Esophagus muscularis mucosa (tissue), 4 donors: ENCODE measurements at regions not wholly inside any gene's neighbourhood (a gene's known extent, or its start where the extent isn't known, plus 50 kb on each side); places are given as distances from the start of the nearest gene placed in this dataset.

Experiments
- DNase-seq: peaks from one replicate; pipeline ENCODE4 v3.0.0-alpha.2; 2017; ENCODE audit errors: extremely low spot score
- H3K27ac ChIP-seq, 4 donors: fragments of 200-600 bp; sonication (generic); replicated peaks in 1 of 4; 1 replicate in 3 of 4; 2 replicates in 1 of 4; pipeline ENCODE4 v1.5.1; 2016 to 2019; ENCODE audit warnings: mild to moderate bottlenecking in 1 of 4
- H3K27me3 ChIP-seq, 4 donors: fragments of 200-600 bp; sonication (generic); one replicate each; pipeline versions ENCODE4 v1.5.1 to v1.6.0; 2016 to 2019
- H3K36me3 ChIP-seq, 4 donors: fragments of 200-600 bp; sonication (generic); one replicate each; pipeline ENCODE4 v1.5.1; 2016 to 2019
- H3K4me1 ChIP-seq, 4 donors: fragments of 200-600 bp; sonication (generic); one replicate each; pipeline ENCODE4 v1.5.1; 2016 to 2019
- H3K4me3 ChIP-seq, 4 donors: fragments of 200-600 bp; sonication (generic); 1 replicate in 2 of 4; 2 replicates in 2 of 4; pipeline ENCODE4 v1.5.1; 2016 to 2019; ENCODE audit warnings: mild to moderate bottlenecking in 4 of 4, moderate library complexity in 1 of 4
- H3K9me3 ChIP-seq, 4 donors: fragments of 200-600 bp; sonication (generic); 1 replicate in 3 of 4; 2 replicates in 1 of 4; pipeline ENCODE4 v1.5.1; 2016 to 2019
- CTCF ChIP-seq, 3 experiments: fragments of 200-600 bp in 2 of 3; fragments of 450-650 bp in 1 of 3; sonication (generic) in 2 of 3; IDR thresholded peaks; one replicate each; pipeline ENCODE4 v1.5.1; 2017 to 2019; ENCODE audit warnings: antibody characterized with exemption in 3 of 3, mild to moderate bottlenecking in 2 of 3, moderate library complexity in 1 of 3
- EP300 ChIP-seq: sonication (generic); formaldehyde crosslinking; IDR thresholded peaks from one replicate; pipeline ENCODE4 v1.6.1; 2017; ENCODE audit warnings: antibody characterized with exemption
- POLR2A ChIP-seq: fragments of 450-650 bp; IDR thresholded peaks from one replicate; pipeline ENCODE4 v1.6.1; 2017; ENCODE audit warnings: antibody characterized with exemption, moderate library complexity, mild to moderate bottlenecking, low read depth
- POLR2AphosphoS5 ChIP-seq, 2 donors: sonication (generic); formaldehyde crosslinking; IDR thresholded peaks; one replicate each; pipeline ENCODE4 v1.6.1; 2017; ENCODE audit warnings: antibody characterized with exemption in 2 of 2
- WGBS: methylation state at CpG from one replicate; pipeline ENCODE4 v1.1.5; 2018; 5-methylcytosine and 5-hydroxymethylcytosine counted together
- intact Hi-C: fragments of 100-400 bp; cut with DNase I; formaldehyde crosslinking; loops from one replicate; pipeline ENCODE4 v1.15.1; 2023

- TF ChIP-seq POLR2AphosphoS5 (IDR thresholded peaks at IDR 0.05), result no peak
- TF ChIP-seq EP300, result no peak
- TF ChIP-seq CTCF (IDR thresholded peaks at IDR 0.05), result no peak
- no peak for TF ChIP-seq POLR2A
- no peaks in the 10 kb centered on the region for H3K9me3 ChIP-seq
- DNase-seq, result no peak
- intact Hi-C loops, result no loop called here
- H3K27ac ChIP-seq, result no peak overlapping the region
- H3K36me3 ChIP-seq, result no peaks in the 10 kb centered on the region
- no peak overlapping the region for H3K4me3 ChIP-seq
- H3K27me3 ChIP-seq, result no peaks in the 10 kb centered on the region
- H3K4me1 ChIP-seq, result peaks cover 3 to 5% (median 4%) of the 10 kb centered on the region in 4 donors
- 88% methylated on average over 1 of the region's 1 CpG for WGBS
Observed at GRCh38 chr3:168889666-168890065, 773.8 kb downstream of the MECOM start.

- no peaks in the 10 kb centered on the region for H3K36me3 ChIP-seq
- no peaks in the 10 kb centered on the region for H3K27me3 ChIP-seq
- H3K4me3 ChIP-seq, result no peak overlapping the region
- 86% methylated on average over 2 of the region's 2 CpGs for WGBS
- intact Hi-C loops, result no loop called here
- TF ChIP-seq EP300, result no peak
- TF ChIP-seq POLR2AphosphoS5 (IDR thresholded peaks at IDR 0.05), result no peak
- TF ChIP-seq CTCF (IDR thresholded peaks at IDR 0.05), result no peak
- no peak for TF ChIP-seq POLR2A
- peaks cover 9 to 12% (median 11%) of the 10 kb centered on the region in 4 donors for H3K4me1 ChIP-seq
- H3K9me3 ChIP-seq, result no peaks in the 10 kb centered on the region
- DNase-seq, result no peak
- H3K27ac ChIP-seq, result no peak overlapping the region
Observed at GRCh38 chr3:168888781-168889180, 774.7 kb downstream of the MECOM start.

GRCh38 chr3:168885028-168885427 lies 778.5 kb downstream of the MECOM start:
- TF ChIP-seq POLR2AphosphoS5 (IDR thresholded peaks at IDR 0.05) (no peak), EP300 (no peak), CTCF (IDR thresholded peaks at IDR 0.05) (no peak), POLR2A (no peak)
- Histone ChIP-seq H3K36me3 (no peaks in the 10 kb centered on the region), H3K4me3 (no peak overlapping the region), H3K27me3 (no peaks in the 10 kb centered on the region), H3K4me1 (peaks cover 9 to 12% (median 11%) of the 10 kb centered on the region in 4 donors), H3K9me3 (no peaks in the 10 kb centered on the region), H3K27ac (no peak overlapping the region)
- intact Hi-C loops, result no loop called here
- no peak for DNase-seq
- WGBS, result 87% methylated on average over 2 of the region's 2 CpGs

- Histone ChIP-seq H3K4me3 (no peak overlapping the region), H3K9me3 (no peaks in the 10 kb centered on the region), H3K36me3 (no peaks in the 10 kb centered on the region), H3K4me1 (peaks cover 9 to 12% (median 11%) of the 10 kb centered on the region in 4 donors), H3K27ac (no peak overlapping the region), H3K27me3 (no peaks in the 10 kb centered on the region)
- intact Hi-C loops, result no loop called here
- WGBS, result 0% methylated on average over 1 of the region's 1 CpG
- TF ChIP-seq CTCF (IDR thresholded peaks at IDR 0.05), result no peak
- DNase-seq, result no peak
Observed at GRCh38 chr3:168884353-168884903, 779.1 kb downstream of the MECOM start.

GRCh38 chr3:168883145-168883544 lies 780.4 kb downstream of the MECOM start:
- H3K27me3 ChIP-seq, result no peaks in the 10 kb centered on the region
- no peak overlapping the region for H3K4me3 ChIP-seq
- no peak for DNase-seq
- no peaks in the 10 kb centered on the region for H3K36me3 ChIP-seq
- intact Hi-C loops, result no loop called here
- H3K9me3 ChIP-seq, result no peaks in the 10 kb centered on the region
- no peak overlapping the region for H3K27ac ChIP-seq
- TF ChIP-seq POLR2AphosphoS5 (IDR thresholded peaks at IDR 0.05) (no peak), POLR2A (no peak), EP300 (no peak), CTCF (IDR thresholded peaks at IDR 0.05) (no peak)
- 48% methylated on average over 1 of the region's 1 CpG for WGBS
- peaks cover 11 to 12% (median 12%) of the 10 kb centered on the region in 4 donors for H3K4me1 ChIP-seq
